ENCODE measurements at regions not wholly inside any gene's neighbourhood (a gene's known extent, or its start where the extent isn't known, plus 50 kb on each side); places are given as distances from the start of the nearest gene placed in this dataset.
A peak's percentile ranks its signal among the peaks of the same experiment; 100 is the strongest.

DNA sequence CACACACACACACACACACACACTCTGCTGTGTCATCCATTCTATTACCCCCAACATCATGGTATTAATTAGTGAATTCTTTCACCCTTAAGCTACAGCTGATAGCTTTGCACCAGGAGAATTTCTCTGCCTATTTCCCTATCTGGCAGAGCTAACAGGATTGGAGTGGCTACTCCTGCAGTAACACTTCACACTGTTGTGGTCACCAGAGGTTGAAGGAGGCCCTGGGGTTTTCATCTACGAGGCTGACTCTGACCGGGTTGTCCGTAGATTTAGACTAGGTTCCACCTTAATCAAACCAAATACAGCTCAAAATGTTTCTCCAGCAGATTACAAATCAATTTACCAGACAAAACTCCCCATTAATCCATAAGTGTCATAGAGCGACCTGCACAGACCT is 69.2 kb upstream of the RIPOR2 start:
- Mint-ChIP-seq H3K36me3 (peaks cover 38% of the 10 kb centered on the region), H3K27ac (peak overlapping the region; percentile 19)
- CTCF ChIA-PET = interaction anchor here (0.6 to 5.6 kb wide), 6 partner anchors 11 to 148 kb away, joined by 3 to 40 read pairs (median 4); no protein-coding TSS in a partner anchor

DNA sequence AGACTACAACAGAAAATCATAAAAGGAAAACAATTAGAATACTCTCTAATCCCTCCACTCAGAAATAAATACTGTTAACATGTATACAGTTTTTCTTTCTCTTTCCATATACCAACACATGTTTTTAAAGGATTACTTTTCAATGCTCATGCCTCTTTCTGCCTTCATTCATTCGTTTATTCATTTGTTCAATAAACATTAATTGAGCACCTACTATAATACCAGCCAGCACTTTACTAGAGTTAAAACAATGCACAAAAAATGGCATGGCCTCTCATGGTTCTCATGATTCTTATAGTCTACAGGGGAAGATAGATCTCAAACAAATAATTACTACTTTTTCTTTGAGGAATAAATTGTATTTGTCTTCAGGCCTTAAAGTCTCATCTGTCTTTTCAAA is 70.3 kb upstream of the RIPOR2 start:
- DNase-seq = no peak
- CTCF ChIA-PET = interaction anchor here (0.8 to 5.6 kb wide), 8 partner anchors 10 to 96 kb away, joined by 3 to 40 read pairs (median 6); partner anchors contain the start of gene RIPOR2
- Mint-ChIP-seq H3K36me3 (peaks cover 34% of the 10 kb centered on the region), H3K27ac (peak overlapping the region; percentile 89), H3K27me3 (no peaks in the 10 kb centered on the region), H3K9me3 (no peaks in the 10 kb centered on the region), H3K4me3 (no peak overlapping the region), H3K4me1 (peaks cover 91% of the 10 kb centered on the region)

More for the DNA sequence above, 69.2 kb upstream of the RIPOR2 start:
- Mint-ChIP-seq H3K4me1 (peaks cover 87% of the 10 kb centered on the region), H3K4me3 (no peak overlapping the region), H3K27me3 (no peaks in the 10 kb centered on the region), H3K9me3 (no peaks in the 10 kb centered on the region)
- no peak for DNase-seq

DNA sequence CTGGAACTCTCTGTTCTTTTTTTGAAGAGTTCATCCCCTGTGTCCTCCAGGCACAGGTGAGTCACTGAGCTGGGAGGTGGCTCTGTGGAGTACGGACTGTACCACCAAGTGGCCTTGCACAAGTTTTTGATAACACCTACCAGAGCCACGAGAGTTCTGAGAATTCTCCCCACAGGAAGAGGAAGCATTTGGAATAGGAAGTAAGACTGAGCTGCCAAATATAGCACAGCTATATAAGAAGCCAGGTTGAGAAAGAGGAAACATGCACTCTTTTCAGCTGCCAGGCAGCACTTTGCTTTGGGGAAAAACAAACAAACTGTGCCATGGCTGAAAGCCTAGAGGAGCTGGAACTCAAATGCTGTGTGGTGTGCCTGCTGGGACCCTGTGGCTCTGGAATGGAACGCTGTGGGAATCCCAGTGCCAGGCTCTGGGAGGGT is 70.8 kb upstream of the RIPOR2 start:
- Mint-ChIP-seq H3K36me3 (peaks cover 37% of the 10 kb centered on the region), H3K4me3 (peak overlapping the region; percentile 41), H3K4me1 (peaks cover 95% of the 10 kb centered on the region), H3K9me3 (no peaks in the 10 kb centered on the region), H3K27me3 (no peaks in the 10 kb centered on the region), H3K27ac (peak overlapping the region; percentile 89)
- peak; percentile 77 for DNase-seq
- CTCF ChIA-PET = interaction anchor here (0.8 to 5.6 kb wide), 8 partner anchors 11 to 151 kb away, joined by 3 to 40 read pairs (median 6); partner anchors contain the start of gene RIPOR2

DNA sequence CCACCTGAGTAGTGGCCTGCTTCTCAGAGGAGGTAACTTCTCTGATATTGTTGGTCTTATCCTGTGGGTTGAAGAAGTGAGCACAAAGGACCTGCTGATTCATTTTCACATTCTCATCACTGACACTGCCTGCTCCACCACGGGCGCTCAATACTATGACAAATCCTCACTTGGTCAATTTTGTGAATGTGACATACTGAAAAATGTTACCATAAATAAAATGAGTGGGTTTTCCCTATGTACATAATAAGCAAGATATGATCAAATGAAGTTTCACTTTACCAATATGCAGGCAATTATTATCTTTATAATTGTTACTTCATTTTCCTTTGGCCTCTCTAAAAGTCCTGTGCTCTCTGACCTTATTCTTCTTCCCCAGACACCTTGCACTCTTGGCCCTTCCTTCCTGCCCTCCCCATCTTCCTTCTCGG is 71.5 kb upstream of the RIPOR2 start:
- peak; percentile 48 for DNase-seq

DNA sequence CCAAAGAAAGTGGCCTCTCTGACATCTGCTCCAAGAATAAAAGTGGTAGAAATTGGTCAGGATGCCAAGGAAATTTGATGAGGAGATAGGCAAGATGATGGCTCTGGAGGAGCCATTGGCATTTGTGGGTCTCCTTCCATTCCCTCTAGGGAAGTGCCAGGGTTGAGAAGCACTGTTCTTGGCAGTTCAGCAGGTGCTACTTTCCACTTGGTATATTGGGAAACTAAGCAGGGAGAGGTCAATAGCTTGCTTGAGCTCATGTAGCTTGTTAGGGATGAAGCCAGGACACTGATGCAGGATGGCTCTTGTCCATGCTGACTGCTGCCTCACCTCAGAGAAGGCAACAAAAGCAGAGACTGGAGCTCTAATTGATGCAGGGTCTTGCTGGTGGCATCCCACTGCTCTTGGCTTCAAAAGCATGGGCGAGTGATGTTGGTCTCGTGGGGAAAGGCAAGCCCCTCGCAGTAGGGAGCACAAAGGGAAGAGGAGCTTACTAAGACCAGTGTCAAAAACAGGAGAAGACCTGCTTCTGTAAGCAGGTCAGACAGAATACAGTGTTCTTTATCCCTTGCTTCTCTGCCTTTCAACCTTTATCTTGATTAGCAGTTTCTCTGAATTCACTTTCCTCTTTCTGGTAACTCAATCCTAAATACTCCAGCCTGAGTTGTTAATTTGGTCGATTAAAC is 73.1 kb upstream of the RIPOR2 start:
- Mint-ChIP-seq H3K27ac (peak overlapping the region; percentile 96), H3K4me3 (peak overlapping the region; percentile 62)
- CTCF ChIA-PET = interaction anchor here (0.6 to 5.6 kb wide), 9 partner anchors 9 to 153 kb away, joined by 3 to 40 read pairs (median 5); no protein-coding TSS in a partner anchor

More for the DNA sequence above, 71.5 kb upstream of the RIPOR2 start:
- CTCF ChIA-PET = interaction anchor here (0.9 to 5.6 kb wide), 9 partner anchors 10 to 152 kb away, joined by 3 to 40 read pairs (median 6); partner anchors contain the start of gene RIPOR2
- H3K27me3 Mint-ChIP-seq = no peaks in the 10 kb centered on the region
- H3K4me1 Mint-ChIP-seq = peaks cover 98% of the 10 kb centered on the region
- no peaks in the 10 kb centered on the region for H3K9me3 Mint-ChIP-seq
- H3K4me3 Mint-ChIP-seq = peak overlapping the region; percentile 41
- H3K36me3 Mint-ChIP-seq = peaks cover 40% of the 10 kb centered on the region
- H3K27ac Mint-ChIP-seq = peak overlapping the region; percentile 89

DNA sequence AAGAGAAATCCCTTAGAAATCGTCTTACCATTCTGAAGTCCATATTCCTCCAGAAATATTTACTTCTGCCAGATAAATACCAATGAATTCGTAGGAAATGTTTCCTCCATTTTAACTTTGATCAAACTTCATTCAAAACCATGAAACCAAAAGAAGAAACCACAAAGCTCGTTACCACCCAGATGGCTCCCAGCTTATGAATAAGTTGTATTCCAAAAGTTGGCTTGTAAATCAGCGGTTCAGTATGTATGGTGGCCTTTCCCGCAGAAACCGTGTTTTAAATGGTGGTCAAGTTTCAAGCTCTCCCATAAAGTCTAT is 73.6 kb upstream of the RIPOR2 start:
- no peak for DNase-seq
- H3K4me3 Mint-ChIP-seq = peak overlapping the region; percentile 62
- CTCF ChIA-PET = interaction anchor here (0.6 to 5.6 kb wide), 8 partner anchors 8 to 153 kb away, joined by 3 to 40 read pairs (median 4); no protein-coding TSS in a partner anchor
- H3K9me3 Mint-ChIP-seq = no peaks in the 10 kb centered on the region
- H3K4me1 Mint-ChIP-seq = peaks cover 94% of the 10 kb centered on the region
- H3K27me3 Mint-ChIP-seq = no peaks in the 10 kb centered on the region
- H3K27ac Mint-ChIP-seq = peak overlapping the region; percentile 96
- peaks cover 33% of the 10 kb centered on the region for H3K36me3 Mint-ChIP-seq

More for the DNA sequence above, 73.1 kb upstream of the RIPOR2 start:
- DNase-seq = no peak
- H3K4me1 Mint-ChIP-seq = peaks cover 96% of the 10 kb centered on the region
- H3K36me3 Mint-ChIP-seq = peaks cover 36% of the 10 kb centered on the region
- no peaks in the 10 kb centered on the region for H3K9me3 Mint-ChIP-seq
- no peaks in the 10 kb centered on the region for H3K27me3 Mint-ChIP-seq

DNA sequence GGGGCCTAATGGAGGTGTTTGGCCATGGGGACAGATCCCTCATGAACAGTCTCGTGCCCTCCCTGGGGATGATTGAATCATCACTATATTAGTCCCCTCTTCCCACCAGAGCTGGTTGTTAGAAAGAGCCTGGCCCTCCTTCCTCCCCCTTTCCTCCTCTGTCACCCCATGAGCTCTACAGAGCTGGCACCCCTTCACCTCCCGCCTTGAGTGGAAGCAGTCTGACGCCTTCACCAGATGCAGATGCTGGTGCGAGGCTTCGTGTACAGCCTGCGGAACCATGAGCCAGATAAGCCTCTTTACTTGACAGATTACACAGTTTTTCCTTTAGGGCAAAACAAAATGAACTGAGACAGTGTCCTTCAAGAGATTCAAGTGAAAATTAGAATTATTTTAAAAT is 74.4 kb upstream of the RIPOR2 start:
- peaks cover 34% of the 10 kb centered on the region for H3K36me3 Mint-ChIP-seq

DNA sequence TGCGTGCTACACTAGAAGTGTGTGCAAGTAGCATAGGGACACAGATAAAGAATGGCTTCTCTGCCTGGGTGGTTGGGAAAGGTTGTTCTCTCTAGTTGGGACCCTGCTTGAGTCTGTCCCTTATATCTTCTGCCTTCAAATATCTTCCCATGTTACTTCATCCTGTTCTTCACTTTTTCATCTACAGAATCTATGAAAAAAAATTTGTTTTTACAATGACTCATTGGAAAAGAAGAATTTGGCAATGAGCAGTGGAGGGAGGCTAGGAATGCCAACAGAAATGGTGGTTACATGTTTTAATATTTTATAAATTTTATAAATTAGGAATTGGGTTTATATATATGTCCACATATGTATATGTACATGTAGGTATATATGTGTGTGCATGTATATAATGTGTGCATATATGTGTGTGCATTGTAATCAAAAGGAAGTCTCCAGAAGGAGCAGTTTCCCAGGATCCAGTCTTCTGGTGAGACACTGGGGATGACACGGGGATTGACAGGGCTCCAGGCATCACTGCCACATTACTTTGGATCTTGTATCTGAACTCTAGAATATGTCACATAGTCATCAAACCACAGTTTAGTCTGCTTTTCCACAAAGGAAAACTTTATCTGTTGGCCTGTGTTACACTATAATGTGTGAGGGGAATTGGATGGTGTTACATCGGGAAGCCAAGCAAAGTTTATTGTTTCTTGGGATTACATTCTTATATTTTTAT is 75.3 kb upstream of the RIPOR2 start:
- Mint-ChIP-seq H3K4me1 (peaks cover 93% of the 10 kb centered on the region), H3K27me3 (no peaks in the 10 kb centered on the region), H3K27ac (no peak overlapping the region), H3K9me3 (no peaks in the 10 kb centered on the region), H3K4me3 (no peak overlapping the region), H3K36me3 (peaks cover 36% of the 10 kb centered on the region)
- no peak for DNase-seq
- CTCF ChIA-PET = no interaction called here

More for the DNA sequence above, 74.4 kb upstream of the RIPOR2 start:
- Mint-ChIP-seq H3K27ac (peak overlapping the region; percentile 96), H3K27me3 (no peaks in the 10 kb centered on the region), H3K4me1 (peaks cover 94% of the 10 kb centered on the region), H3K4me3 (no peak overlapping the region), H3K9me3 (no peaks in the 10 kb centered on the region)
- no peak for DNase-seq
- CTCF ChIA-PET = interaction anchor here (1.2 to 5.6 kb wide), 3 partner anchors 17 to 36 kb away, joined by 3 to 40 read pairs (median 10); no protein-coding TSS in a partner anchor

DNA sequence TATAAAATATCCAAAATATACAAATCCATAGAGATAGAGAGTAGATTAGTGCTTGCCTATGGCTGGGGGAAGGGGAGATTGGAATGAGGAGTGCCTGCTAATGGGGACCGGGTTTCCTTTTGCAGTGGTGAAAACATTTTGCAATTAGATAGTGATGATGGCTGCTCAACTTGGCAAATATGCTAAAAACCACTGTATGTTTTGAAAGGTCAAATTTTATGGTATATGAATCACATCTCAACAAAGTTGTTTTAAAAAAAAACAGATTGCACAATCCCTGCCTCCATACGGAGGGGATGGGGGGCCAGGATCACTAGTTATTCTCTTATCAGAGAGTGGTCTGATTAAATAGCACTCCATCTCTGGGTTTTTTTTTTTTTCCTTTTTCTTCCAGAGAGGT is 76.9 kb upstream of the RIPOR2 start:
- CTCF ChIA-PET = interaction anchor here (0.6 to 8.8 kb wide), 5 partner anchors 21 to 280 kb away, joined by 3 to 139 read pairs (median 22); partner anchors contain the start of gene RIPOR2
- DNase-seq = no peak
- Mint-ChIP-seq H3K27me3 (no peaks in the 10 kb centered on the region), H3K4me1 (peaks cover 93% of the 10 kb centered on the region), H3K36me3 (peaks cover 34% of the 10 kb centered on the region), H3K9me3 (no peaks in the 10 kb centered on the region), H3K27ac (no peak overlapping the region), H3K4me3 (no peak overlapping the region)

DNA sequence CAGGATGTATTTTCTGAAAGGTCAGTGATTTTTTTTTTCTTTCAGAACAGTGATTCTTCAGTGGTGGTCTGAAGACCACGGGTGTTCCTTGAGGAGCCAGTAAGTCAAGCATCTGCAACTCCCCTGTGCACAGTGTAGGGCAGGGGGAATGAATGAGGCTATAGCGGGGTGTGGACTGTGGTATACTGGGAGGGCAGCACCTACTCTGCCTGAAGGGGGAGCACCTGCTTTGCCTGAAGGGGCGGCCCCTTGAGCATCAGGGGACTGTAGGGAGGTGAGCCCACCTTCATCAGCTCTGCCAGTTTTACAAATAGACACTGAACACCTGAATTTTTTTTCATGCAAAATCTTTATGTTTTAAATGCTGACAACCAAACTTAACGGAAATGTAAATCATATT is 77.5 kb upstream of the RIPOR2 start:
- DNase-seq = no peak
- Mint-ChIP-seq H3K36me3 (peaks cover 34% of the 10 kb centered on the region), H3K9me3 (no peaks in the 10 kb centered on the region), H3K4me3 (no peak overlapping the region), H3K27ac (no peak overlapping the region), H3K4me1 (peaks cover 92% of the 10 kb centered on the region), H3K27me3 (no peaks in the 10 kb centered on the region)
- CTCF ChIA-PET = interaction anchor here (0.6 to 8.8 kb wide), 5 partner anchors 13 to 280 kb away, joined by 3 to 139 read pairs (median 22); partner anchors contain the start of gene RIPOR2

DNA sequence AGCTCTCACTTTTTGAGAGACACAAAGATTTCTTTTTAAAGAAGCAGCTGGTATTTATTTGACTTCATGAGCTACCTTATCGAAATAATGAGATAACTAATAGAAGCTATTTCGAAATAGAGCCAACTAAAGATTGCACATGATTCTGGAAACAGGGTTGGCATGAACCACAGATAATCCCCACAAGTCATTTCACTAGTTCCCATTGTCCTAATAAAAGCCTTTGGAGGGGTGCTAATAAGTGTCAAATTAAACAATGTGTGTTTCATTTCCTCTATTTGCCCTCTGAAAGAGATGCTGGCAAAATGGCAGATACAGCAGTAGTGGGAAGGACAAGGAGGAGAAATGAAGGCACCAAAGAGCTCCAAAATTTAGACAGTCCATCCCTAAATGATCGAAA is 78.6 kb upstream of the RIPOR2 start:
- no peaks in the 10 kb centered on the region for H3K9me3 Mint-ChIP-seq
- no peaks in the 10 kb centered on the region for H3K27me3 Mint-ChIP-seq
- peaks cover 34% of the 10 kb centered on the region for H3K36me3 Mint-ChIP-seq
- DNase-seq = no peak
- H3K27ac Mint-ChIP-seq = no peak overlapping the region
- CTCF ChIA-PET = interaction anchor here (2.1 to 8.8 kb wide), 4 partner anchors 12 to 157 kb away, joined by 13 to 139 read pairs (median 48); partner anchors contain the start of gene RIPOR2
- H3K4me1 Mint-ChIP-seq = peaks cover 81% of the 10 kb centered on the region
- H3K4me3 Mint-ChIP-seq = no peak overlapping the region

DNA sequence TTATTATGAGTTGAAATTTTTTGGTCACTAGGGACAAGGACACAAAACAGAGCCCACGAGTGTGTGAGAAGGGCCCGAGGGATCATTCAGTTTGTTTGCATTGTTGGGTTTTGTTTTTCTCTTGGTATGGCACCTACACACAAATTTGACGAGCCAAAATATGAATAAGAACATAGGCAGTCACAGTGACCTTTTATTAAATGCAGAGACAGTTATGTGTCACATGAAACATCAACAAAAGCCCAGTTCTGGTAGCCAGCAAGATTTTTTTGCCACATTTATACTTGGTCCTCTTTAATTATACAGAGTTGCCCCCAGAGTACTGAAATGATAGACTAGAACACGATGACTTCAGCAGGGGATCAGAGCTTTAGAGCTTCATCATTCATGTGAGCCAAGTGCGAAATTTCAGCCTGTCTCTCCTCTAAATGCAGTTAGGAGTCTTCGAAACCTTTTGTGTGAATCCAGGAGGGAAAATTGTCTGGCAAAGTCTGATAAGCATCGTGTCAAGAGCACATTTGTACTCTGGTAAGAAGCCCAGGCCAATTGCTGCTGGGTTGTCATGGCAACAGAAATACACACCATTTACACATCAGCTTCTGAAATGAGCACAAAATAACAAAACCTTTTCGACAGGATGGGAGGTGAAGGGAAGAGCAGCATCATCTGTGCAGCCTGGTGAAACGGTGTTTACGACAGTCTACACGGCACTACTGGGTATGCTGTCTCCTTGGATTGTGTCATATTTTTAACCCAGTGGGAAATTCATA is 79.2 kb upstream of the RIPOR2 start:
- CTCF ChIA-PET = interaction anchor here (2.1 to 8.8 kb wide), 5 partner anchors 11 to 157 kb away, joined by 6 to 139 read pairs (median 22); partner anchors contain the start of gene RIPOR2

DNA sequence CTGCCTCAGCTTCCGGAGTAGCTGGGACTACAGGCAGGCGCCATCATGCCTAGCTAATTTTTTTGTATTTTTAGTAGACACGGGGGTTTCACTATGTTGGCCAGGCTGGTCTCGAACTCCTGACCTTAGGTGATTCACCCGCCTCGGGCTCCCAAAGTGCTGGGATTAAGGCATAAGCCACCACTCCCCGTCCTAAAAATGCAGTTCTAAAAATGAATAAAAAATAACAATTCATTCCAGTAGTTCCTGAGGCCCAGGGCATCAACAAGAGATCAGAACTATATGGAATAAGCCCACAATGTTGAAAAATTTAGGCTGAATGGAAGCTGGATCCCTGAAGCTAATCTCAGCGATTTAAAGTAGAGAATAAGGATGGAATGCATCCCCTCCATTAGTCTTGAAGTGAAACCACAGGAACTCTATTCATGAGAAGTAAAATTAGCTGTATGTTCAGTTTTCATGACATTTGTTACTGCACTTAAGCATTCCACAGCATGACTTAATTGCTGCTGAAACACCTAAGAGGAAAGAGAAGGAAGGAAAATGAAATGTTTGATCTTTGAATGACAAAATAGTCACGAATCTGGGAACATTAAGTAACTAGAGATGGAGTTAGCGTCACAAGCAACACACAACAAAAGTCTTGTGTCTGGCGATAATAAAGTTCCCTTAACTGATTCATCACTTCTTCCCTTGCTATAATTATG is 80.4 kb upstream of the RIPOR2 start:
- H3K27me3 Mint-ChIP-seq = no peaks in the 10 kb centered on the region
- H3K4me3 Mint-ChIP-seq = no peak overlapping the region
- DNase-seq = no peak
- CTCF ChIA-PET = interaction anchor here (1.0 to 8.8 kb wide), 8 partner anchors 11 to 241 kb away, joined by 3 to 139 read pairs (median 14); partner anchors contain the start of gene RIPOR2
- H3K9me3 Mint-ChIP-seq = no peaks in the 10 kb centered on the region
- peak overlapping the region; percentile 10 for H3K27ac Mint-ChIP-seq
- peaks cover 63% of the 10 kb centered on the region for H3K4me1 Mint-ChIP-seq
- H3K36me3 Mint-ChIP-seq = peaks cover 32% of the 10 kb centered on the region

More for the DNA sequence above, 79.2 kb upstream of the RIPOR2 start:
- Mint-ChIP-seq H3K36me3 (peaks cover 34% of the 10 kb centered on the region), H3K9me3 (no peaks in the 10 kb centered on the region), H3K4me1 (peaks cover 75% of the 10 kb centered on the region), H3K27me3 (no peaks in the 10 kb centered on the region), H3K27ac (peak overlapping the region; percentile 49), H3K4me3 (no peak overlapping the region)
- peak; percentile 57 for DNase-seq

All from activated naive CD4-positive, alpha-beta T cell treated with anti-CD3 and anti-CD28 coated beads, Interleukin-2, amount 10 ng/mL, durations not matched to agents 7 days and 5 days (primary cell).